ENCODE measurements at regions not wholly inside any gene's neighbourhood (a gene's known extent, or its start where the extent isn't known, plus 50 kb on each side); places are given as distances from the start of the nearest gene placed in this dataset.

DNA sequence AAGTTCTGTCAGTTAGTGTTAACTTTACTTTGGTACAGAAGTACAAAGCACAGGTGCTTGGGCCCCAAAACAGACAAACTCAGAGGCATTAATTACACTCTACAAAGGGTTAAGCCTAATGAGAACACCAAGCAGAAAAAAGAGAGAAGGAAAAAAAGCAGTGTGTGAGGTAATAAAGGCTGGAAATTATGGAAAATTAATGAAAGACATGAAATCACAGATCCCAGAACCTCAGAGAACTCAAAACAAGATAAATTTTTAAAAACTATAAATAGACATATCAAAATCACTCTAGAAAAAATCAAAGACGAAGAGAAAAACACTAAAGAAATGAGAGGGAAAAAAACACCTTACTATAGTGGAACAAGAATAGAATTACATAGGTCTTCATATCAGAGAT, 354.2 kb upstream of the ADAMTS16 start:
- DNase-seq (ENCODE audit: low read depth in 2 of 2), result no peak

DNA sequence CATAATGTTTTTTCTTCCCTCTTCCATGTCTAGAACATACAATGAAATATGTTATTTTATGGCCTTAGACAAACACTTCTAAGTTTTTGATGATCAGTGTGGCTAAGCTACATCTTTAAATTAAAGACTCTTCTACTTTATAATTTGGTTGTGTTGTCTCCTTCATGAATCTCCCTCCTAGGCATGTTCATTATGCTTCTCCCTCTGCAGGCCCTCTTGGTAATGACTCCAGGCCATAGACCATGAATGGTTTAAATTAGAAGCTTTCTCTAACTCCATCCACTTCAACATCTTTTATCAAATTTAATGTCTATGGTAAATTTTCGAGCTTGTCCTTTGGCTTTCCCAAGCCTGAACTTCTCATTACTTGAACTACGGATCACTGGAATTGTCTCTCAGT, 342.7 kb upstream of the ADAMTS16 start:
- no peak for DNase-seq (ENCODE audit: low read depth in 2 of 2)

DNA sequence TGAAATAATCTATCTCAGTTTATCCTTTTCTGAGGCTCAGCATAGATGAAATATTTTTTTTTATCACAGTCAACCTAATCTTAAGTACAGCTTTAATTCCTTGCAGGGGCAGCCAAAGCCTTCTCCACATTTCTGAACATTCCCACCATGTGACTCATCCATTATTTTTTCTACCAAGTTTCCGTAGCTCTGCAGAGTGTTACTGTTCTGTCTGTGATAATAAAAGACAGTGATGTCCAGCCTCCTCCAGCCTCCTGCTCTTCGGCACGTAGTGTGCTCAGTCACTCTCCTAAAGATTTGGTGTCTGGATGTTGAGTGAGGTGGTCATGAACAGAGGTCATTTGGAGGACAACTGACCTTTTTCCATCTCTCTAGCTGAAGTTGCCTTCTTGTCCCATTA, 338.1 kb upstream of the ADAMTS16 start:
- no peak for DNase-seq (ENCODE audit: low read depth in 2 of 2)

DNA sequence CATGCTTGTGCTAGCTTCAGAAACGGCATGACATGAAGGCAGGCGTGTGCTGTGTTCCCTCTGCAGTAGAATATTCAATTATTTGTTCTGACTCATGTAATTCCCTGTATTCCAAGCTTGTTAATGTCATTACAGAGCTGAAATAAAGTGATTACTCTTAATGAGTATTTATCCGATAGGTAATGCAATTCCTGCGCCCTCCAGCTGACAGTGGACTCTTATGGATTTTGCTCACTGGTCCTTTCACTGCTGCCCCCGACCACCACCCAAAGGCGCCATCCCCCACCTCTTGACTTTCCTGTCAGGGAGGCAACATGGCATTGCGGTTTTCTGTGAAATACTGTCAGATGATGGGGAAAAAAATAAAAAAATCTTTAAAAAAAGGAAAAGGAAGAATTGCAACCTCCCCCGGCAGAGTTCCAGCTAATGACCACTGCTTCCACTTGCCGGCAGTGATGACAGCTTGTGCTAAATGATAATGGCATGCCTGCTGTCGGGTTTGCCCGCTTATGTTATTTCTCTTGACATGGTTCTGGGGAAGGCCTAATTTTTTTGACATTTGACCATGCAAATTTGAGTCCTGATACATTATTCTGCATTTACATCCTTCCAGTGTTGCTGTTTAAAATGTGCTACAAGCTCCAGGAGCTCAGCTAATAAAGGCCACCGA, 335.3 kb upstream of the ADAMTS16 start:
- DNase-seq (ENCODE audit: low read depth in 2 of 2), result no peak

DNA sequence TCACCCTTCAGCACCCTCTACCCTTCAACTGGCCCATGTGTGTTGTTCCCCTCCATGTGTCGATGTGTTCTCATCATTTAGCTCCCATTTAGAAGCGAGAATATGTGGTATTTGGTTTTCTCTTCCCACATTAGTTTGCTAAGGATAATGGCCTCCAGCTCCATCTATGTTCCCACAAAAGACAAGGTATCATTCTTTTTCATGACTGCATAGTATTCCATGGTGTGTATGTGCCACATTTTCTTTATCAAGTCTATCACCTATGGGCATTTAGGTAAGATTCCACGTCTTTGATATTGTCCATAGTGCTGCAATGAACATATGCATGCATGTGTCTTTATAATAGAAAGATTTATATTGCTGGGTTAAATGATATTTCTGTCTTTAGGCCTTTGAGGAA, 325.1 kb upstream of the ADAMTS16 start:
- no peak for DNase-seq (ENCODE audit: low read depth in 2 of 2)

DNA sequence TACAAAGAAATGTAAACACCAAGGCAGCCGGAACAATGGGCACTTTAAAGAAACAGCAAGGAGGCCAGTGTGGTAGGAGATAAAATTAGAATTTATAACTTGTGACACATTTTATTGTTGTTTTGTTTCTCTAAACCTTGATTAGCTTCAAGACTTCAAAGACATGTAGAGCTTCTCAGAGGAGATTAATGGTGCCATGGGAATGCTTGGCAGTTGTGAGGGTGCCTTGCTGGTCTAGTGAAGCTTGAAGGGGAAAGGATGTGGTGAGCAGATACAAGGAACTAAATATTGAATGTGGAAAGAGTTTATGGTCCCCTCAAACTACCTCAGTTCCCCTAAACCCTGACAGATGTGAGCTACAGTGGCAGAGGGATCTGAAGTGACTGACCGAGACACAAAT, 322.4 kb upstream of the ADAMTS16 start:
- DNase-seq (ENCODE audit: low read depth in 2 of 2), result no peak

DNA sequence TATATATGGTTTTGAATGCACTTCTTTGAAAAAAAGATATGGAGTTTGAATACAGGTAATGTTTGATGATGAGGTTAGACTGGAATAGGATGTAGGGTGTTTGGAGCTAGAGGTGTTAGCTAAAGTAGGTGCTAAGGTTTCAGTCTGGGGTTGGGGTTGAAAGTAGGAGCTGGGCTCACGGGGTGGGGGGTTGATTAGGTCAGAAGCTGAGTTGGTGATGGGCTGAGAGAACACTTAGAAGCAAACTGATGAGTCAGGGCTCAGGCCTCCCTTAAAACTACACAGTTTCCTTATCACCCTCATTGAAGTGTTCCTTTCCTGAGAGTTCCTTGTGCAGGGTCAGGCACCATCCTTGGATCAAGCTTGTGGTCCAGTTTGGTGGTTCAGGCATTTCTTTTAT, 308.8 kb upstream of the ADAMTS16 start:
- DNase-seq (ENCODE audit: low read depth in 2 of 2), result no peak

DNA sequence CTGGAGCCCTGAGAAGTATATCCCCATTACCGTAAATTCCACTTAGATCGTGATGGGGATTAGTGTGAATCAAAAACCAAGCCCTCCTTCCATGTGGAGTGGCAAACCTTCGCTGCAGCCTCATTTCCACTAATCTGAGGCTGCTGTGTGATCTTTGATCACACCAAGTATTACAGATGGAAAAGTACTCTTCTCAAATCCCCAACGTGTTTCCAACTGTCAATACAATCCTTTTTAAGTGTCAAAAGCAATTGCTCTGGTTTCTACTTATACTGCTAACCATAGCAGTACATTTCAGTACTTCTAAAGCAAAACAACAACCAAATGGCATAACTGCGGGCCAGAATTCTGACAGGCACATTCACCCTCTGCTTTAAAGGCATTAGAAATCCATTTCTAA, 307.7 kb upstream of the ADAMTS16 start:
- DNase-seq (ENCODE audit: low read depth in 2 of 2), result no peak

DNA sequence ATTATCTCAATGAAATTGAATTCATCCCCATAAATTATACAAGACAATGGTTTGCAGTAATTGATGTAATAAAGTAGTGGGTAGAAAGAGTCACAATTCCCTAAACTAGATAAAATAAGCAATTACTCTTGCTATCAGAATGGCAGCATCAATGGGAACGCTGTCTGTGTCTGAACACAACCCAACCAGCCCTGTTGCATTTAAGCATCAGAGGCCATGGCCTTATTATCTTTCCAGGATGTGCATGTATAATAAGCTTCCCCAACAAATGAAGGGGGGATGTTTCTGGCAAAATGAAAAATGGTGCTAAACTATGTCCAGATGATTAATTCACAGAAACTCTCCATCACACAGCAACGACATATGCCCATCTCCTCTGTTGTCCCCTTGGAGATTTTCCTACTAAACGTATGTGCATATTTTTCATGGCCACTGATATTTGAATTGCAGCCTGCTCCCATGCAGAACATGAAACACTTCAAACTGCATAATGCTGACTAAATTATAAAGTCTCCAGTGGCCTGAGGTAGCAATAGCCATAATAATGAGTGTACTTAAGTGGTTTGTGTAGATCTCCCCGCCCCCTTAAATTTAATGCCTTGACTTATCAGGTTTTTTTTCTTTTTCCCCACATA, 306.9 kb upstream of the ADAMTS16 start:
- no peak for DNase-seq (ENCODE audit: low read depth in 2 of 2)

DNA sequence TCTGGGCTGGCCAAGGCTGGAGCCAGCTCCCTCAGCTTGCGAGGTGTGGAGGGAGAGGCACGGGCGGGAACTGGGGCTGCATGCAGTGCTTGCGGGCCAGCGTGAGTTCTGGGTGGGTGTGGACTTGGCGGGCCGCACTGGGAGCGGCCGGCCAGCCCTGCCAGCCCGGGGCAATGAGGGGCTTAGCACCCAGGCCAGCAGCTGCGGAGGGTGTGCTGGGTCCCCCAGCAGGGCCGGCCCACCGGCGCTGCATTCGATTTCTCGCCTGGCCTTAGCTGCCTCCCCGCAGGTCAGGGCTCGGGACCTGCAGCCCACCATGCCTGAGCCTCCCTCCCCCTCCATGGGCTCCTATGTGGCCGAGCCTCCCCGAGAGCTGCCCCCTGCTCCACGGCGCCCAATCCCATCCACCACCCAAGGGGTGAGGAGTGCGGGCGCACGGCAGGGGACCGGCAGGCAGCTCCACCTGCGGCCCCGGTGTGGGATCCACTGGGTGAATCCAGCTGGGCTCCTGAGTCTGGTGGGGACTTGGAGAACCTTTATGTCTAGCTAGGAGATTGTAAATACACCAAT, 302.6 kb upstream of the ADAMTS16 start:
- no peak for DNase-seq (ENCODE audit: low read depth in 2 of 2)

DNA sequence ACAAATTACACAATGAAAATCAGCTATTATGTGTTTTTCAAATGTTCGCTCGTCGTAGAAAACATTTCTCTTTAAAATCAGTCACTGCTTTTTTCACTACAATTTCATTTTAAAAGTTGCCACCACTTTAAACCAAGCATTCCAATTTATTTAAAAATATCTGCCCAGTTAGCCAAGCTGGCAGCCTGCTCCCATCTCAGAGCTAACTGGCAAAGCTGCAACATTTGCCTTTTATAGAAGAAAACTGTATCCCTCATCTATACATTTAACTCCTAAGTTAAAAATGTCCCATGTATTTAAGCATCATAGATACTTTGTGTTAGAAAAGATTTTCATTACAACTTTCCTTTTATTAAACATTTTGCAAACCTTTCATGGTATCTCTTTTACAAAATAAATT, 294.9 kb upstream of the ADAMTS16 start:
- DNase-seq (ENCODE audit: low read depth in 2 of 2), result no peak

DNA sequence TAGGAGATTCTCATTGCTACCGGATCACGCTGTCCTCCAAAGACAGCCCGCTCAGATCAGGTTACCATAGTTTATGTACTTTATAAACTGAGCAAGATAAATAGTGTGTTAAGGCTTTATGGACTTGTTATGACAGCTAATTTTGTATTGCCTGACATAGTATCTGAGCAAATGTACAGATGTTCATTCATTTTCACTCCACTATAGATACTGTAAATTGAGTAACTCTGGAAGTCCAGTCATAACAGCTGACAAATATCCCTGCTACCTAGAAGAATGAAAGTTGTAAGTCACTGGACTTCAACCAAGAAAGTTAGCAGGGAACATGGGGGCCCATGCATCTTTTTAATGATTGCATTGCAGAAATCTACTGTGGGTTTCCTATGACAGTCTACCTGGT, 292.4 kb upstream of the ADAMTS16 start:
- no peak for DNase-seq (ENCODE audit: low read depth in 2 of 2)

DNA sequence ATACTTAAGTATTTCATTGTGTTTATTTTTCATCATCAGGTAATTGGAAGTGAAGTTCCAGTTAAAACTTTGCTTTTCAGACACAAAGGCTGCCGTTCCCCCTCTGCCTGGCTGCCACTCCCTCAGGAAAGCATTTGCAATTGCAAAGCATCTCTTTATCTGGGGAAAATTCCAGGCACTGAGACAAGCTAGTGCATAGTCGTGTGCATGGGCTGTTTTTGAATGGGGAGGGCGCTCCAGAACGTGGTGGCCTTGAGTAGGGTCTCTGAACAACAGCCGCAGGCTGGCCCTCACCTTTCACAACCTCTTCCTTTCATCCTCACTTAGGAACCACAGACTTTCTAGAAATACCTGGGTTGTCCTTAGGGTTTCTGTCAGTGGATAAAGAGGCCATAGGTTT, 285.1 kb upstream of the ADAMTS16 start:
- no peak for DNase-seq (ENCODE audit: low read depth in 2 of 2)

DNA sequence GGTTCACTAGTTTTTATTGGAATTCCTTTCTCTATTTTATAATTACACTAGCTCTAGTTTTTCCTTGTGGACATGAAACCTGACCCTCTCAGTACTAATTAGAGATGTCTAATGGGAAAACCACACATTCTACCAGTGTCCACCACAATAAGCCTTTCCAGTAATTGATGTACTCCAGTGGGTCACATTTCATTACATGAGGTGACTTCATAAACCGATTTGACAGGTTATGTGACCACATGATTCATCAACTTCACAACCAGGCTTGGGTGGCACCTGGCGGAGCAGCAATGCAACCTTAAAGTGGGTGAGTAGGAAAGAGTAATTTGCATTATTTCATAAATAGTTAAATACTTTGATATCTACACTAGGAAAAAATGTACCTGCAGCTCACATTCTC, 284.2 kb upstream of the ADAMTS16 start:
- DNase-seq (ENCODE audit: low read depth in 2 of 2), result no peak

DNA sequence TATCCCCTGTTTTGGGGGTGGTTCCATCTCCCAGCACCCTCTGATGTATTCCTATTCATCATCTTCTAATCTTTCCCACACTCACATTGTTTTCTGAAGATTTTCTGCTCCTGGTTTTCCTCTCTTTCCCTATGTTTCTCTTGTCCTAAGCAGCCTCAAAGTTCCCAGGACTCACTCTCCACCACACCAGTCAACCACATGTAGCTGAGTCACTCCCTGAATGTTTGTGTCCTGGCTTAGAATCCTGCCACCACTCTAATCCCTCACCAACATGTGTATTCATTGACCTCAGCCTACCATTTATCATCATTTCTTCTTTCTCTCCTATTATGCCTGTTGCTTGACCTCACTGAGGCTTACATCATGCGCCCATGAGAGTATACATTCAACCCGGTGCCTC, 282.4 kb upstream of the ADAMTS16 start:
- DNase-seq (ENCODE audit: low read depth in 2 of 2), result no peak

DNA sequence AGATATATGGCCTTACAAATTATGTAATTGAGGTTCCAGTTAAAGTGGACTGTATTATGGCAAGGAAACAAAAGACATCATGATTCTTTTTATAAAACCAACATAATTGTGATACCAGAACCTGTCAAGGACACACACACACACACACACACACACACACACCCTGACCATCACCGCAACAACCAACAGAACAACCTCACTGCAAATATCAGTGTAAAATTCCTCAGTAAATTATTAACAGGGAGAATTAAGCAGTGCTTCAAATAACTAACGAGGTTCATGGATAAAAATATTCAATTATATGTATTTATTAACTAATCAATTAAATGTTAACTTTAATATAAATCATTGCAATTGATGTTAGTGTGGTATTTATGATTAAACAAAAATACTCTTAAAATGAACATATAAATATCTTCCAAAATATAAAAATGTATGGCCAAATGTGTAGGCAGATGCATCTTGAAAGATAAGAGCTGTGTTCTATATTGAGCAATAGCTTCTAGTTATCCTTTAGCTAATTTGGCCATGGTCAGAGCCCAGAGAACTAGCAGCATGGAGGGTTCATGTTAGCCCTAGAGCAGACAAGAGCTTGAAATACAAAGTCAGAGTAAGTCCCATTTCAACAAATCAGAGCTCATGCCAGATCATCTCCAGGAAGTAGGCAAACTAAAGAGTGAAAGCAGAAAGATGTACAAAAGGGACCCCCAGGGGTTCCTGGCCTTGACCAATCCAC, 280.5 kb upstream of the ADAMTS16 start:
- no peak for DNase-seq (ENCODE audit: low read depth in 2 of 2)

DNA sequence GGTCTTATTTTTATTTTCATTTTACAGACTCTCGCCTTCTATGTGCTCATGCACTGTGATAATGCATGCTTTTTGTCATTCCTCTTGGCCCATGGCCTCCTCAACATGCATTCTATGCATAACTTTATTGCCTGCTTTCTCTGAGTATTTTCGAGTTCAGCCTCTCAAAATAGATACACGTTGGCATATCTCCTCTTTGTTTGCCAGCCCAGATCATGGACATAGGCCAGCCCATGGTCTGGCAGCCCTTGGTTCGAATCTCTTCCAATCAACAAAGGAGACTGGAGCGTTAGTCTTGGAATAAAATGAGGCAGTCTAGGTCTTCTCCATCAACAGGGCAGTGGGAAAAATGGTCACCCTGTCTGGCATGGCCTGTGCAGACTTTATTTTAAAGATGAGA, 279.5 kb upstream of the ADAMTS16 start:
- DNase-seq (ENCODE audit: low read depth in 2 of 2), result no peak

DNA sequence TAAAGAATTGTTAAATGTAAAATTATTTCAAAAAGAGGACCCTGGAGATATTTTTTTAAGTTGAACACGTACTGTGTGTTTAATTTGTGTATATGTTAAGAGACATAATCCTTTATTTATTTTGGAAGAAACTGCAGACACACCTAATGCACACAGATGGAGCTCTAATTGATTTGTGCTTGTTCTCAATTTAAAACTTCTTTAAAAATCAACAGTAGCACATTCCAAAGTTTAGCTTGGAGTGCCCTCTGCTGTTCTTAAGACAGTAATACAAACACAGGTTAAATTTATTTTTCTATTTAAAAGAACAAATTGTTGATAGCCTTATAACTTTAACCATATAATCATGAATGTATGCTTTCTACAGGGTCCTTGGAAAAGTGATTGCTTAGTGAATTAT, 277.6 kb upstream of the ADAMTS16 start:
- no peak for DNase-seq (ENCODE audit: low read depth in 2 of 2)

DNA sequence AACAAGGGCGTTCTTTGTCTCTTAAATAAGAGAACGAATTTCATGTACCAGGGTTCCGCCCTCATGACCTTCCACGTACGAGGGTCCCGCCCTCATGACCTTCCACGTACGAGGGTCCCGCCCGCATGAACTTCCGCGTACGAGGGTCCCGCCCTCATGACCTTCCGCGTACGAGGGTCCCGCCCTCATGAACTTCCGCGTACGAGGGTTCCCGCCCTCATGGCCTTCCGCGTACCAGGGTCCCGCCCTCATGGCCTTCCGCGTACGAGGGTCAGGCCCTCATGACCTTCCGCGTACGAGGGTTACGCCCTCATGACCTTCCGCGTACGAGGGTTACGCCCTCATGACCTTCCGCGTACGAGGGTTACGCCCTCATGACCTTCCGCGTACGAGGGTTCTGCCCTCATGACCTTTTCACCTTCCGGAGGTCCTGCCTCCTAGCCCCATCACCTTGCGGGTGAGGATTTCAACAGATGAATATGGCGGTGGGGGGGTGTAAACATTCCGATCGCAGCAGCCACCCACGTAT, 273.9 kb upstream of the ADAMTS16 start:
- DNase-seq (ENCODE audit: low read depth in 2 of 2), result no peak

DNA sequence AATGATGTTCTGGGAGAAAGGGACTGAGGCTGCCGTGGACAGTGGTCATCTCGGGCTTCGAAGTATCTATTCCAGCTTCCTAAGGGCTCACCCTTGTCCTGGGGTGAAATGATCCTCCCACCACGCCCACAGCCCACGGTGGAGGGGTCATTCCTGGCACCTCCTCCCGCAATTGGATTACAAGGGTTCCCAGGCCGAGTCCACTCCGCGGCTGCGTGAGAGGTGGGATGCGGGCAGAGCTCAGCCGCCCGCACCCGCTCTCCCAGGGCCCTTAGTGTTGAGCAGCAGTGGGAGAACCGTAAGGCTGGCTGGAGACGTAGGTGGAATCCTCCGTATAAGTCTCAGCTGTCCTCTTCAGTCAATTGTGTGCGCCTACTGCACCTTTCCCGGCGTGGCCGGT, 273.3 kb upstream of the ADAMTS16 start:
- DNase-seq (ENCODE audit: low read depth in 2 of 2), result no peak

DNA sequence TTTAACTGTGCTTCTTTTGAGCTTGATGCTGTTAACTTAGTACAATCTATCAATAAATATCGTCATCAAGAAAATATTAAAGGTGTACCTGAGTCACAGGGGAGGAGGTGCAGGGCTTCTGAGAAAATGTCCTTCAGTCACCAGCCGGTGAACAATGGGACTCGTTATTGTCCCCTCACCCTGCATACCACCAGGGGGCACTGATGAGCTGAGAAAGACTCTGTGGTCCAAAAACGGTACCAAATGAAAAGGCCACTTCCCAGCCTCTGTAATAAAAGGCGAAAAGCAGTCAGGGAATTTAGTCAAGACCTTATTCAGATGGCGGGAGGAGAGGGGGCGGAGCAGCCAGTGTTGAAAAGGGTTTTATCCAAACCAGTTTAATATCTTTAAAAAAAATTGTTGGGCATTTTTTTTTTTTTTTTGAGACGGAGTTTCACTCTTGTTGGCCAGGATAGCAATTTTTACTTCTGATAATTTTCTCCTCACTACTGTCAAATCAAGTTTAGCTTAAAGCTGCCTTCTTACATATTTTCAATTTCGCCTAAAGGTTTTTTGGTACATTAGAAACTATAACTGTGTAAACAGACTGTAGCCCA, 271.9 kb upstream of the ADAMTS16 start:
- DNase-seq (ENCODE audit: low read depth in 2 of 2), result peak in 1 of 2 donors; percentile 19

DNA sequence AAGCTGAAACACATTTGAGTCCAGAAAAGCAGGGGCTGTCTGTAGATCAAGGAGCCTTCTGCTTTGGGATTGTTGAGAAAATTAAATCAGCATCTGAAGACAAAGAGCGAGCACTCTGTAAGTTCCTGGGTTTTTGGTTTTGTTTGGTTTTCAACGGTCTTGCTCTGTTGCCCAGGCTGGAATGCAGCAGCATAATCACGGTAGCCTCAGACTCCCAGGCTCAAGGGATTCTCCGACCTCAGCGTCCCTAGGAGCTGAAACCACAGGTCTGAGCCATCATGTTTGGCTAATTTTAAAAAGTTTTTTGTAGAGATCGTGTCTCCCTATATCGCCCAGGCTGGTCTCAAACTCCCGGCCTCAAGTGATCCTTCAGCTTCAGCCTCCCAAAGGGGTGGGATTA, 266.5 kb upstream of the ADAMTS16 start:
- DNase-seq (ENCODE audit: low read depth in 2 of 2), result no peak

All from stimulated activated CD4-positive, alpha-beta T cell treated with anti-CD3 and anti-CD28 coated beads, Interleukin-1b, Interleukin-23, amount 100 ng/mL, for 1 hour (primary cell).